CD4-positive, alpha-beta T cell (primary cell): ENCODE measurements at regions not wholly inside any gene's neighbourhood (a gene's known extent, or its start where the extent isn't known, plus 50 kb on each side); places are given as distances from the start of the nearest gene placed in this dataset.

Experiments used
- ATAC-seq: fragments of 200-7000 bp; cut with Tn5 transposase; one replicate; pipeline ENCODE4 v1.10.0; 2022; ENCODE audit warnings: mild to moderate bottlenecking; ENCODE audit not compliant: poor library complexity
- CTCF ChIA-PET: fragments of 350-600 bp; sonication (Branson Sonifier 250); formaldehyde crosslinking; loops from one replicate; lab custom pipeline; 2021; ENCODE audit warnings: antibody characterized with exemption, inconsistent platforms; lab: Charles Lee
- POLR2A ChIA-PET: fragments of 350-600 bp; sonication (Branson Sonifier 250); formaldehyde crosslinking; loops from one replicate; lab custom pipeline; 2021; ENCODE audit warnings: antibody characterized with exemption, inconsistent platforms; lab: Charles Lee
- DNase-seq, 14 experiments: peaks; one replicate each; pipeline ENCODE4 v3.0.0-alpha.2; 2013 to 2020; ENCODE audit warnings: mixed read lengths in 2 of 14
- H3K27ac ChIP-seq, 2 donors: one replicate each; pipeline versions ENCODE4 v1.5.1 to v1.7.0; 2013; ENCODE audit warnings: low read length in 2 of 2, low read depth in 1 of 2, mild to moderate bottlenecking in 1 of 2
- H3K27me3 ChIP-seq, 2 experiments: 1 replicate in 1 of 2; 2 replicates in 1 of 2; pipeline versions ENCODE4 v1.6.1 to v1.7.0; 2013; ENCODE audit warnings: low read length in 2 of 2, control low read depth in 1 of 2, mild to moderate bottlenecking in 1 of 2, moderate library complexity in 1 of 2; ENCODE audit not compliant: insufficient read depth in 2 of 2, control insufficient read depth in 1 of 2
- H3K36me3 ChIP-seq: one replicate; pipeline ENCODE4 v1.6.1; 2013; ENCODE audit warnings: low read length, control low read depth; ENCODE audit not compliant: insufficient read depth
- H3K4me1 ChIP-seq: one replicate; pipeline ENCODE4 v1.6.1; 2013; ENCODE audit warnings: low read length, control low read depth; ENCODE audit not compliant: insufficient read depth
- H3K4me3 ChIP-seq: one replicate; pipeline ENCODE4 v1.5.1; 2013; ENCODE audit warnings: mild to moderate bottlenecking, low read length, moderate library complexity
- H3K9me3 ChIP-seq, 2 experiments: 1 replicate in 1 of 2; 2 replicates in 1 of 2; pipeline versions ENCODE4 v1.6.1 to v1.7.0; 2013; ENCODE audit warnings: low read length in 2 of 2, mild to moderate bottlenecking in 2 of 2, control low read depth in 1 of 2, moderate library complexity in 1 of 2; ENCODE audit not compliant: control insufficient read depth in 1 of 2, insufficient read depth in 1 of 2
- H3K27ac Mint-ChIP-seq: one replicate; pipeline ENCODE4 v1.8.0; 2020; ENCODE audit warnings: mixed read lengths
- H3K27me3 Mint-ChIP-seq: one replicate; pipeline ENCODE4 v1.8.0; 2021; ENCODE audit warnings: mixed read lengths
- H3K36me3 Mint-ChIP-seq: one replicate; pipeline ENCODE4 v1.8.0; 2021; ENCODE audit warnings: low read depth, mixed read lengths
- H3K4me1 Mint-ChIP-seq: one replicate; pipeline ENCODE4 v1.8.0; 2021; ENCODE audit warnings: low read depth, mixed read lengths
- H3K4me3 Mint-ChIP-seq: one replicate; pipeline ENCODE4 v1.8.0; 2020; ENCODE audit warnings: mild to moderate bottlenecking, mixed read lengths
- H3K9me3 Mint-ChIP-seq: one replicate; pipeline ENCODE4 v1.8.0; 2020; ENCODE audit warnings: mixed read lengths
- CTCF ChIP-seq: fragments of 200-600 bp; IDR thresholded peaks from one replicate; pipeline ENCODE4 v1.8.0; 2022; ENCODE audit warnings: antibody characterized with exemption, mild to moderate bottlenecking
- intact Hi-C, 2 experiments: fragments of 100-400 bp; cut with DNase I in 1 of 2; cut with micrococcal nuclease in 1 of 2; formaldehyde crosslinking; loops; one replicate each; pipeline versions ENCODE4 v1.15.1 to v1.9.0; 2023 to 2025; cut with DNase I, micrococcal nuclease

DNA sequence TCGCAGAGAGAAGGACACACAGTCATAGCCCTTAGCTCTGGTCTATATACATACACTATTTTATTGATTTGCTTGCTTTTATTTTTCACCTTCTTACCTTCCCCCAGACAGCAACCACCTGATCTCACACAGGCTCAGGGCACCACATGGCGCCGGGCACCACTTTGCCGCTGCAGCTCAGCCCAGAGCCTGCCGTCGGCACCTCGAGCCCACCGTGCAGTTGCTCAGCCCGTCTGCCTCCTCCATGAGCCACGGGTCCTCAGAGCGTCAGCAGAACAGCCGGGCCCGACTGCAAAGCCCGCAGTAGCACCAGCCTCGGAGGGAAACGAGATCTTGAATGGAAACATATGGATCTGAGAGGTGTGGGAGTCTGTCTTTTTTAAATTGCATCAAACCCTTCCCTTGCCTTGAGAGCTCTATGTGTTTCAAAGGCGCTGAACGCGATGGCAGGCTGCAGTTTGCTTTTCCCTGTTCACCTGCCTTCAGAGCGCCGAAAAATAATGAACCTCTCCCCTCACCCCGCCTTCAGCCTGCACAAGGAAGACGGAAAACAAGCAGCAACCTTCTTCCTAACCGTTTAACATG lies 505.4 kb downstream of the MN1 start:
- no peak for TF ChIP-seq CTCF
- Histone ChIP-seq H3K27me3 (peaks cover 6 to 16% of the 10 kb centered on the region in 2 experiments), H3K36me3 (no peaks in the 10 kb centered on the region), H3K4me1 (no peaks in the 10 kb centered on the region), H3K27ac (no peak overlapping the region), H3K4me3 (no peak overlapping the region), H3K9me3 (peaks cover 0 to 10% of the 10 kb centered on the region in 2 experiments)
- Mint-ChIP-seq H3K36me3 (no peaks in the 10 kb centered on the region), H3K9me3 (no peaks in the 10 kb centered on the region), H3K27me3 (peaks cover 46% of the 10 kb centered on the region), H3K4me1 (no peaks in the 10 kb centered on the region), H3K4me3 (no peak overlapping the region), H3K27ac (no peak overlapping the region)
- no peak for DNase-seq
- CTCF ChIA-PET = no interaction called here
- intact Hi-C loops = no loop called here
- POLR2A ChIA-PET = no interaction called here
- no peak for ATAC-seq

DNA sequence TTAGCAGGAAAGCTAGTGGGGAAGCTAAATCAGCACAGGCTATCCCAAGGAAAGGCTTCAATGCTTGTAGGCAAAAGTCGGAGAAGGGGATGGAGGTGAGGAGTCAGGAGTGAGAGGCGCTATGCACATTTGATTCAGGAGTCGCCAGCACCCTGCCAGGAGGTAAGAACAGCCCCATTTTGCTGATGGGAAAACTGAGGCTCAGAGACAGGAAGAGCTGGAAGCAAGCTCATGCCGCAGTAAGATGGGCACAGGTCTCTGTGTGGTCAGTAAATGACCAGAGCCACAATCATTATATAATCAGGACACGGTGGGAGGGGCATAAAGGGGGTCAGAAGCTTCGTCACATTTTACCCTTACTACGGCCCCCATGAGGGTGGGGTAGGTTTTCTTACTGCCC lies 504.4 kb downstream of the MN1 start:
- H3K4me1 ChIP-seq = no peaks in the 10 kb centered on the region
- H3K4me3 ChIP-seq = no peak overlapping the region
- TF ChIP-seq CTCF = no peak
- Mint-ChIP-seq H3K36me3 (no peaks in the 10 kb centered on the region), H3K9me3 (no peaks in the 10 kb centered on the region), H3K4me3 (no peak overlapping the region), H3K27me3 (peaks cover 49% of the 10 kb centered on the region), H3K27ac (no peak overlapping the region), H3K4me1 (no peaks in the 10 kb centered on the region)
- H3K9me3 ChIP-seq = peaks cover 0 to 10% of the 10 kb centered on the region in 2 experiments
- DNase-seq (no peak), ATAC-seq (no peak)
- H3K36me3 ChIP-seq = no peaks in the 10 kb centered on the region
- H3K27me3 ChIP-seq = peaks cover 6 to 16% of the 10 kb centered on the region in 2 experiments
- H3K27ac ChIP-seq = no peak overlapping the region
- intact Hi-C loops = no loop called here
- ChIA-PET CTCF (no interaction called here), POLR2A (no interaction called here)

DNA sequence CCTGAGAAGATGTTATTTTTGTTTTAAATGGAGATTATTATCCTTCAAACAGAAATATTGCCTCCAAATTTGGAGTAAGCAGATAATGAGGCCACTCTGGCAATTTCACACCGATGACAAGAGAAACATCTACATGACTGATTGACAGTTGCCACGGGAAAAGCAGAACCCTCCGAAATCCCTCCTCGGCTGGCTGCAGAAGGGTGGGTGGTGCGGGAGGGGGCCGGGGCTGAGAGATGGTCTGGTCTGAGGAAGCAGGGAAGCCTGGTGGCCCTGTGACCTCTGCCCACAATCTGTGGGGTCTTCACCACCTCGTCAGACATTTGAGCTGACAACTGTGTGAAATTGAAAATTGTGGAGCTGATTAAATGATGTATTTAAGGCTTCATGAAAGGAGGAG lies 503.2 kb downstream of the MN1 start:
- peaks cover 56% of the 10 kb centered on the region for H3K27me3 Mint-ChIP-seq

More for the DNA sequence above, 503.2 kb downstream of the MN1 start:
- CTCF ChIA-PET = no interaction called here
- Histone ChIP-seq H3K27ac (no peak overlapping the region), H3K4me1 (no peaks in the 10 kb centered on the region), H3K27me3 (peaks cover 6 to 16% of the 10 kb centered on the region in 2 experiments), H3K36me3 (no peaks in the 10 kb centered on the region), H3K9me3 (peaks cover 0 to 10% of the 10 kb centered on the region in 2 experiments), H3K4me3 (no peak overlapping the region)
- H3K36me3 Mint-ChIP-seq = no peaks in the 10 kb centered on the region
- no peak overlapping the region for H3K27ac Mint-ChIP-seq
- DNase-seq (no peak), ATAC-seq (no peak)
- TF ChIP-seq CTCF = no peak
- H3K9me3 Mint-ChIP-seq = no peaks in the 10 kb centered on the region
- no peak overlapping the region for H3K4me3 Mint-ChIP-seq
- POLR2A ChIA-PET = no interaction called here
- no peaks in the 10 kb centered on the region for H3K4me1 Mint-ChIP-seq
- intact Hi-C loops = no loop called here
